Thoracic aorta (tissue), 2 donors: ENCODE measurements at regions not wholly inside any gene's neighbourhood (a gene's known extent, or its start where the extent isn't known, plus 50 kb on each side); places are given as distances from the start of the nearest gene placed in this dataset.

Source experiments
- ATAC-seq: fragments of 150-250 bp; one replicate; pipeline ENCODE4 v1.8.0; 2017; ENCODE audit warnings: low read depth; ENCODE audit not compliant: insufficient number of reproducible peaks, low FRiP score
- DNase-seq: peaks from one replicate; pipeline ENCODE4 v3.0.0-alpha.2; 2020; ENCODE audit warnings: low spot score
- H3K27ac ChIP-seq, 2 donors: fragments of 200-600 bp; sonication (generic); 1 replicate in 1 of 2; 2 replicates in 1 of 2; pipeline ENCODE4 v1.5.1; 2016; ENCODE audit warnings: mild to moderate bottlenecking in 2 of 2, moderate library complexity in 2 of 2
- H3K27me3 ChIP-seq: fragments of 200-600 bp; sonication (generic); replicated peaks from 2 replicates; pipeline ENCODE4 v1.6.0; 2016; ENCODE audit warnings: mild to moderate bottlenecking; ENCODE audit not compliant: insufficient read depth
- H3K36me3 ChIP-seq: fragments of 200-600 bp; sonication (generic); one replicate; pipeline ENCODE4 v1.5.1; 2016
- H3K4me1 ChIP-seq, 2 donors: fragments of 200-600 bp; sonication (generic); 1 replicate in 1 of 2; 2 replicates in 1 of 2; pipeline versions ENCODE4 v1.5.1 to v1.6.0; 2016; ENCODE audit warnings: low read depth in 2 of 2, mild to moderate bottlenecking in 1 of 2; ENCODE audit not compliant: control insufficient read depth in 1 of 2
- H3K4me3 ChIP-seq: fragments of 200-600 bp; sonication (generic); 2 replicates; pipeline ENCODE4 v1.5.1; 2016; ENCODE audit warnings: mild to moderate bottlenecking
- H3K9me3 ChIP-seq: fragments of 200-600 bp; sonication (generic); 2 replicates; pipeline ENCODE4 v1.5.1; 2016
- TF ChIP-seq, protein P1 (sequence below): fragments of 200-600 bp; sonication (generic); IDR thresholded peaks from one replicate; pipeline ENCODE4 v1.5.1; 2019; ENCODE audit warnings: antibody characterized with exemption

DNA sequence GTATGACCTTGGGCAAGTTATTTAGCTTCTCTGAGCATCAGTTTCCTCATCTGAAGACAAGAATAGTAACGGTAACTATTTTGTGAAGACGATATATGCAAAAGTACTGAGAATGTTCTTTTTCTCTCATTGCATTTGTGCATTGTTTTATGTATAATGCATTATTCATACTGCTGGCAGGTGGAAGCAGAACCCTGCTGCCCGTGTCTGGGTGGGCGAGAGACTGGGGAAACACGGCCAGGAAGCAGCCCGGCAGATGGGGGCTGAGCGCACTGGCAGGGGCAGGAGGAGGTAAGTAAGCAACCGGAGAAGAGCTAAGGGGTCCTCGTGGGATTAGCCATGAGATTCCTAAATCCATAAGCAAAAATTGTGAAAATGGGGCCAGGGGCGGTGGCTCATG is 115.8 kb upstream of the MED13L start:
- no peak overlapping the region for H3K4me3 ChIP-seq
- ATAC-seq = no peak
- H3K27me3 ChIP-seq = no peaks in the 10 kb centered on the region
- no peaks in the 10 kb centered on the region for H3K9me3 ChIP-seq
- no peak for DNase-seq
- TF ChIP-seq, protein P1, sequence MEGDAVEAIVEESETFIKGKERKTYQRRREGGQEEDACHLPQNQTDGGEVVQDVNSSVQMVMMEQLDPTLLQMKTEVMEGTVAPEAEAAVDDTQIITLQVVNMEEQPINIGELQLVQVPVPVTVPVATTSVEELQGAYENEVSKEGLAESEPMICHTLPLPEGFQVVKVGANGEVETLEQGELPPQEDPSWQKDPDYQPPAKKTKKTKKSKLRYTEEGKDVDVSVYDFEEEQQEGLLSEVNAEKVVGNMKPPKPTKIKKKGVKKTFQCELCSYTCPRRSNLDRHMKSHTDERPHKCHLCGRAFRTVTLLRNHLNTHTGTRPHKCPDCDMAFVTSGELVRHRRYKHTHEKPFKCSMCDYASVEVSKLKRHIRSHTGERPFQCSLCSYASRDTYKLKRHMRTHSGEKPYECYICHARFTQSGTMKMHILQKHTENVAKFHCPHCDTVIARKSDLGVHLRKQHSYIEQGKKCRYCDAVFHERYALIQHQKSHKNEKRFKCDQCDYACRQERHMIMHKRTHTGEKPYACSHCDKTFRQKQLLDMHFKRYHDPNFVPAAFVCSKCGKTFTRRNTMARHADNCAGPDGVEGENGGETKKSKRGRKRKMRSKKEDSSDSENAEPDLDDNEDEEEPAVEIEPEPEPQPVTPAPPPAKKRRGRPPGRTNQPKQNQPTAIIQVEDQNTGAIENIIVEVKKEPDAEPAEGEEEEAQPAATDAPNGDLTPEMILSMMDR = no peak
- peaks cover 5 to 30% of the 10 kb centered on the region in 2 donors for H3K4me1 ChIP-seq
- no peaks in the 10 kb centered on the region for H3K36me3 ChIP-seq
- no peak overlapping the region for H3K27ac ChIP-seq

DNA sequence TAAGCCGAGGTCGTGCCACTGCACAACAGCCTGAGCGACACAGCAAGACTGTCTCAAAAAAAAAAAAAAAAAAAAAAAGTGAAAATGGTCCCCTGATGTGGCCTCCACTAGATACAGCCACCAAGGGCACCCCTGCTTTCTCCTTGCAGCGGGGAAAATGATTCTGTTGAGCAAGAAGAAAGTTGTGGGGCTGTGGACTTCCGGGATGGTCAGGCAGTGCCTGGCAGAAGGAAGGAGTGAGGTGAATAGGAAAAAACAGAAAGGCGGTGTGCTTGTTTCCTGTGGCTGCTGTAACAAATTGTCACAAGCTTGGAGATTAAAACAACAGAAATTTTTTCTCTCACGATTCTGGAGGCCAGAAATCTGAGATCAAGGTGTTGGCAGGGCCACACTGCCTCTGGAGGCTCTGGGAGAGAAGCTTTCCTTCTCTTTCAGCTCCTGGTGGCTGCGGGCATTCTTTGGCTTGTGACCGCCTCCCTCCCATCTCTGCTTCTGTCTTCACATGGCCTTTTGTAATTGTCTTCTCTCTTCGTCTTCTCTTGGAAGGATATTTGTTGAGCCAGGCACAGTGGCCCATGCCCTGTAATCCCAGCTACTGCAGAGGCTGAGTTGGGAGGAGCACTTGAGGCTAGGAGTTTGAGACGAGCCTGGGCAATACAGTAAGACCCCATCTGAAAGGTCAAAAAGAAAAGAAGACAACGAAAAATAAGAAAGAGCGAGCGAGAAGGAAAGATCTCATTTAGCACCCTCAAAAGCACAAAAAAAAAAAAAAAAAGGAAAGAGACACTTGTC is 116.6 kb upstream of the MED13L start:
- TF ChIP-seq, protein P1 = no peak
- Histone ChIP-seq H3K4me3 (no peak overlapping the region), H3K9me3 (no peaks in the 10 kb centered on the region), H3K36me3 (no peaks in the 10 kb centered on the region), H3K27ac (no peak overlapping the region), H3K27me3 (no peaks in the 10 kb centered on the region), H3K4me1 (peaks cover 5 to 29% of the 10 kb centered on the region in 2 donors)
- no peak for ATAC-seq
- no peak for DNase-seq

DNA sequence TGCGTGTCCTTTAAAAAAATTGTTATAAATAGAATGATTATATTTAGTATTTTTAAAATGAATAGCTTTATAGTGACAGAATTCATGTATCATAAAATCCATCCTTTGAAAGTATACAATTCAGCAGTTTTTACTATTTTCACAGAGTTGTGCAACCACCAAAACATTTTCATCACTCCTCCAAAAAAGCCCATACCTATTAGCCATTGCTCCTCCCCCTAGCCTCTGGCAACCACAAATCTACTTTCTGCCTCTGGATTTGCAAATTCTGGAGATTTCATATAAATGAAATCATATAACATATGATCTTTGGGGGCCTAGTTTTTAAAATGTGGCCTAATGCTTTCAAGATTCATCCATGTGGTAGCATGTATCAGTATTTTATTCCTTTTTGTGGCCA is 117.9 kb upstream of the MED13L start:
- H3K9me3 ChIP-seq = no peaks in the 10 kb centered on the region
- no peak overlapping the region for H3K4me3 ChIP-seq
- H3K27ac ChIP-seq = no peak overlapping the region
- no peaks in the 10 kb centered on the region for H3K36me3 ChIP-seq
- ATAC-seq (no peak), DNase-seq (no peak)
- H3K27me3 ChIP-seq = no peaks in the 10 kb centered on the region
- H3K4me1 ChIP-seq = peaks cover 0 to 16% of the 10 kb centered on the region in 2 donors
- TF ChIP-seq, protein P1 = no peak

DNA sequence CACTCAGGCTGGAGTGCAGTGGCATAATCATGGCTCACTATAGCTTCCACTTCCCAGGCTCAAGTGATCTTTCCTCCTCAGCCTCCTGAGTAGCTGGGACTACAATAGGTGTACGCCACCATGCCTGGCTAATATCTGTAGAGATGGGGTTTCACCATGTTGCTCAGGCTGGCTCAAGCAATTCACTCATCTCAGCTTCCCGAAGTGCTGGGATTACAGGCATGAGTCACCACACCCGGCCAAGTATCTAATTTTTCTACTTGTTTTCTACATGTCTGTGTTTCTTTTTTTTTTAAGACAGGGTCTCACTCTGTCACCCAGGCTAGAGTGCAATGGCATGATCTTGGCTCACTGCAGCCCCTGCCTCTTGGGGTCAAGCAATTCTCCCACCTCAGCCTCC is 119.7 kb upstream of the MED13L start:
- Histone ChIP-seq H3K4me1 (peaks cover 0 to 3% of the 10 kb centered on the region in 2 donors), H3K27me3 (no peaks in the 10 kb centered on the region), H3K27ac (no peak overlapping the region), H3K9me3 (no peaks in the 10 kb centered on the region), H3K4me3 (no peak overlapping the region), H3K36me3 (no peaks in the 10 kb centered on the region)
- TF ChIP-seq, protein P1 = no peak
- ATAC-seq = no peak
- no peak for DNase-seq

DNA sequence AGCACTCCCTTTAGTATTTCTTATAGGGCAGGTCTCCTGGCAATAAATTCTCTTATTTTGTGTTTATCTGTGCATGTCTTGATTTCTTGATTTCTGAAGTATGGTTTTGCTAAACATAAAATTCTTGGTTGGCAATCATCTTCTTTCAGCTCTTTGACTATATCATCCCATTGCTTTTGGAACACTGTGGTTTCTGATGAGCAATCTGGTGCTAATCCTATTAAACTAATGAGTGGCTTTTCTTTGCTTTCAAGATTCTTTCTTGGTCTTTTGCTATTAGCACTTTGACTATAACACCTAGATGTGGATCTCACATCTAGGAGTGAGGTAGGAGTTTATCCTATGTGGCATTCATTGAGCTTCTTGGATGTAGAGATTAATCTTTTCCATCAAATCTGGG is 120.7 kb upstream of the MED13L start:
- H3K36me3 ChIP-seq = no peaks in the 10 kb centered on the region
- TF ChIP-seq, protein P1 = no peak
- H3K27ac ChIP-seq = no peak overlapping the region
- no peaks in the 10 kb centered on the region for H3K9me3 ChIP-seq
- no peaks in the 10 kb centered on the region for H3K4me1 ChIP-seq
- no peak overlapping the region for H3K4me3 ChIP-seq
- DNase-seq (no peak), ATAC-seq (no peak)
- no peaks in the 10 kb centered on the region for H3K27me3 ChIP-seq
